M059J (cell line): ENCODE measurements at regions not wholly inside any gene's neighbourhood (a gene's known extent, or its start where the extent isn't known, plus 50 kb on each side); places are given as distances from the start of the nearest gene placed in this dataset.
"Not testable (repeated sequence)": the region's sequence is repeated elsewhere in the genome, so short reads cannot be mapped to it uniquely, and the experiment has no call there.

Experiments used
- DNase-seq: peaks from one replicate; pipeline ENCODE4 v3.0.0-alpha.2; 2012; ENCODE audit warnings: low read depth

- no peak for DNase-seq
These were observed 109.1 kb downstream of the CRLF2 start for GRCh38 chrX:1103360-1103759.

- no peak for DNase-seq
These were observed 109.7 kb downstream of the CRLF2 start for GRCh38 chrX:1102786-1103185.

- DNase-seq: not testable (repeated sequence)
These were observed 110.2 kb downstream of the CRLF2 start for GRCh38 chrX:1102221-1102620.

GRCh38 chrX:1099146-1099770 lies 113.2 kb downstream of the CRLF2 start:
- DNase-seq: no peak

- DNase-seq: no peak
These were observed 115.1 kb downstream of the CRLF2 start for GRCh38 chrX:1097328-1097727.

GRCh38 chrX:1094566-1095333 lies 117.7 kb downstream of the CRLF2 start:
- DNase-seq: no peak

- DNase-seq: no peak
These were observed 118.6 kb downstream of the CRLF2 start for GRCh38 chrX:1093586-1094421.

GRCh38 chrX:1093121-1093520 lies 119.3 kb downstream of the CRLF2 start:
- no peak for DNase-seq

GRCh38 chrX:1086444-1087409 lies 125.7 kb downstream of the CRLF2 start:
- peak; percentile 56 for DNase-seq

GRCh38 chrX:1085871-1086270 lies 126.6 kb downstream of the CRLF2 start:
- DNase-seq: not testable (repeated sequence)

- no peak for DNase-seq
These were observed 127.8 kb downstream of the CRLF2 start for GRCh38 chrX:1084689-1085088.

GRCh38 chrX:1076871-1077651 lies 135.4 kb downstream of the CRLF2 start:
- DNase-seq: no peak

GRCh38 chrX:1075741-1076140 lies 136.7 kb downstream of the CRLF2 start:
- no peak for DNase-seq

- no peak for DNase-seq
These were observed 137.3 kb downstream of the CRLF2 start for GRCh38 chrX:1075156-1075555.

- no peak for DNase-seq
These were observed 137.7 kb downstream of the CRLF2 start for GRCh38 chrX:1074755-1075154.

GRCh38 chrX:1074172-1074571 lies 138.3 kb downstream of the CRLF2 start:
- no peak for DNase-seq

- no peak for DNase-seq
These were observed 139.6 kb downstream of the CRLF2 start for GRCh38 chrX:1072637-1073377.

- no peak for DNase-seq
These were observed 141.1 kb downstream of the CRLF2 start for GRCh38 chrX:1071351-1071750.

- no peak for DNase-seq
These were observed 150.1 kb downstream of the CRLF2 start for GRCh38 chrX:1062351-1062750.

GRCh38 chrX:1060562-1060960 lies 151.9 kb downstream of the CRLF2 start:
- DNase-seq: no peak
